Body of pancreas (tissue), 4 donors: ENCODE measurements at regions not wholly inside any gene's neighbourhood (a gene's known extent, or its start where the extent isn't known, plus 50 kb on each side); places are given as distances from the start of the nearest gene placed in this dataset.

Source experiments
- ATAC-seq: fragments of 150-250 bp; one replicate; pipeline ENCODE4 v1.9.1; 2016
- DNase-seq, 4 donors: peaks; one replicate each; pipeline ENCODE4 v3.0.0-alpha.2; 2019
- H3K27ac ChIP-seq, 4 donors: fragments of 200-600 bp; sonication (generic); 1 replicate in 3 of 4; 2 replicates in 1 of 4; pipeline versions ENCODE4 v1.5.1 to v1.6.1; 2016 to 2019; ENCODE audit warnings: mild to moderate bottlenecking in 1 of 4, mixed read lengths in 1 of 4, moderate library complexity in 1 of 4
- H3K27me3 ChIP-seq, 2 donors: fragments of 200-600 bp; sonication (generic); one replicate each; pipeline ENCODE4 v1.6.0; 2016; ENCODE audit warnings: mild to moderate bottlenecking in 1 of 2
- H3K36me3 ChIP-seq, 2 donors: fragments of 200-600 bp; sonication (generic); replicated peaks in 1 of 2; 2 replicates each; pipeline ENCODE4 v1.5.1; 2016; ENCODE audit warnings: low read depth in 2 of 2; ENCODE audit not compliant: insufficient read depth in 1 of 2
- H3K4me1 ChIP-seq: fragments of 200-600 bp; sonication (generic); one replicate; pipeline ENCODE4 v1.6.0; 2016
- H3K4me3 ChIP-seq, 2 donors: fragments of 200-600 bp; sonication (generic); 1 replicate in 1 of 2; 2 replicates in 1 of 2; pipeline ENCODE4 v1.5.1; 2016 to 2019
- H3K9me3 ChIP-seq, 3 donors: fragments of 200-600 bp; sonication (generic); 1 replicate in 2 of 3; 2 replicates in 1 of 3; pipeline ENCODE4 v1.5.1; 2016
- POLR2A ChIP-seq, 3 donors: fragments of 450-650 bp; IDR thresholded peaks; one replicate each; pipeline ENCODE4 v1.6.1; 2016; ENCODE audit warnings: antibody characterized with exemption in 3 of 3, mild to moderate bottlenecking in 2 of 3
- WGBS, 2 donors: methylation state at CpG; one replicate each; pipeline ENCODE4 v1.1.5; 2017; 5-methylcytosine and 5-hydroxymethylcytosine counted together
- intact Hi-C: fragments of 100-400 bp; cut with DNase I; formaldehyde crosslinking; loops from one replicate; pipeline ENCODE4 v1.15.1; 2023
- TF ChIP-seq, protein P1 (sequence below), 7 experiments: fragments of 450-650 bp in 4 of 7; fragments of 200-600 bp in 3 of 7; sonication (generic) in 3 of 7; IDR thresholded peaks; one replicate each; pipeline ENCODE4 v1.5.1; 2016 to 2019; ENCODE audit warnings: antibody characterized with exemption in 7 of 7

GRCh38 chr20:1722513-1723050, 65.0 kb upstream of the SIRPG start:
- DNase-seq (no peak), ATAC-seq (no peak)
- no peaks in the 10 kb centered on the region for H3K9me3 ChIP-seq
- TF ChIP-seq POLR2A (IDR thresholded peaks at IDR 0.05) = no peak
- TF ChIP-seq, protein P1, sequence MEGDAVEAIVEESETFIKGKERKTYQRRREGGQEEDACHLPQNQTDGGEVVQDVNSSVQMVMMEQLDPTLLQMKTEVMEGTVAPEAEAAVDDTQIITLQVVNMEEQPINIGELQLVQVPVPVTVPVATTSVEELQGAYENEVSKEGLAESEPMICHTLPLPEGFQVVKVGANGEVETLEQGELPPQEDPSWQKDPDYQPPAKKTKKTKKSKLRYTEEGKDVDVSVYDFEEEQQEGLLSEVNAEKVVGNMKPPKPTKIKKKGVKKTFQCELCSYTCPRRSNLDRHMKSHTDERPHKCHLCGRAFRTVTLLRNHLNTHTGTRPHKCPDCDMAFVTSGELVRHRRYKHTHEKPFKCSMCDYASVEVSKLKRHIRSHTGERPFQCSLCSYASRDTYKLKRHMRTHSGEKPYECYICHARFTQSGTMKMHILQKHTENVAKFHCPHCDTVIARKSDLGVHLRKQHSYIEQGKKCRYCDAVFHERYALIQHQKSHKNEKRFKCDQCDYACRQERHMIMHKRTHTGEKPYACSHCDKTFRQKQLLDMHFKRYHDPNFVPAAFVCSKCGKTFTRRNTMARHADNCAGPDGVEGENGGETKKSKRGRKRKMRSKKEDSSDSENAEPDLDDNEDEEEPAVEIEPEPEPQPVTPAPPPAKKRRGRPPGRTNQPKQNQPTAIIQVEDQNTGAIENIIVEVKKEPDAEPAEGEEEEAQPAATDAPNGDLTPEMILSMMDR (IDR thresholded peaks at IDR 0.05) = no peak
- H3K4me3 ChIP-seq = no peak overlapping the region
- no peaks in the 10 kb centered on the region for H3K4me1 ChIP-seq
- no peaks in the 10 kb centered on the region for H3K27me3 ChIP-seq
- 53 to 56% methylated on average over 2 of the region's 2 CpGs for WGBS, 2 donors
- H3K27ac ChIP-seq = no peak overlapping the region
- intact Hi-C loops = no loop called here
- no peaks in the 10 kb centered on the region for H3K36me3 ChIP-seq

DNA sequence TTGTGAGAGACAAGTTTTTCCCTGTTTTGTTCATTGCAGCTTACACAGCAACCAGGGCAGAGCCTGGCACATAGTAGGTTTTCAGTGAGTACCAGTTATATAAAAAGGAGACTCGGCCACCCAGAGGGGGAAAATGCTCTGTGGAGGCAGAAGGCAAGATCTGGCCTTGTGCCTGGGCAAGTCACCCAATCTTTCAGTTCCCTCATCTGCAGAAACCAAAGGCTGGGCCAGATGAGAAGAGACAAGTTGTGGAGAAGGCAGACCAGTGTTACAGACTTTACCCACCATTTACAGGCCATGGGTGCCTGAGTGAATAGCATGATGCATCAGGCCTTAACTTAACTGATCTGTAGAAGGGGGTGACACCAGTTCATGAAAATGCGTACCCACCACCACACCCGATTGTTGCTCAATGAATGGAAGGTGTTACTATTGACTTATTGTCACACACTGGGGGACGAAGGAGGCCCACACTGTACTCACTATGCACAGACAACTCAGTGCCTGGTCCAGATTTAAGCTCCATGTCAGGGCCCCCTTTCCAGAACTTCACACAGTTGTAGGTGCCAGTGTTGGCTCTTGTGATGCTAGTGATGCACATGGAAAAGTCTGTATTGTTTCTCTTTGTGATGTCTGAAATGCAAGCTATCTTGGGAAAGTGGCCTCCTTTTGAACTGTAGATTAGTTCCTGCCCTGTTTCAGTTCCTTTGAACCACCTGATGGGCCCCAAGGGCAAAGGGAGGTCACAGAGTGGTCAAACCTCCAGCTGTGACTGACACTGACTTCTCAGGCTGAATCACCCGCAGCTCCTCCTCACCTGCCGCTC, 64.3 kb upstream of the SIRPG start:
- WGBS, 2 donors = 34 to 46% methylated on average over 6 of the region's 6 CpGs
- H3K4me1 ChIP-seq = no peaks in the 10 kb centered on the region
- ATAC-seq (no peak), DNase-seq (no peak)
- H3K36me3 ChIP-seq = no peaks in the 10 kb centered on the region
- no peaks in the 10 kb centered on the region for H3K9me3 ChIP-seq
- H3K27me3 ChIP-seq = no peaks in the 10 kb centered on the region
- intact Hi-C loops = no loop called here
- TF ChIP-seq, protein P1 (IDR thresholded peaks at IDR 0.05) = no peak
- no peak for TF ChIP-seq POLR2A (IDR thresholded peaks at IDR 0.05)
- H3K27ac ChIP-seq = no peak overlapping the region
- no peak overlapping the region for H3K4me3 ChIP-seq

DNA sequence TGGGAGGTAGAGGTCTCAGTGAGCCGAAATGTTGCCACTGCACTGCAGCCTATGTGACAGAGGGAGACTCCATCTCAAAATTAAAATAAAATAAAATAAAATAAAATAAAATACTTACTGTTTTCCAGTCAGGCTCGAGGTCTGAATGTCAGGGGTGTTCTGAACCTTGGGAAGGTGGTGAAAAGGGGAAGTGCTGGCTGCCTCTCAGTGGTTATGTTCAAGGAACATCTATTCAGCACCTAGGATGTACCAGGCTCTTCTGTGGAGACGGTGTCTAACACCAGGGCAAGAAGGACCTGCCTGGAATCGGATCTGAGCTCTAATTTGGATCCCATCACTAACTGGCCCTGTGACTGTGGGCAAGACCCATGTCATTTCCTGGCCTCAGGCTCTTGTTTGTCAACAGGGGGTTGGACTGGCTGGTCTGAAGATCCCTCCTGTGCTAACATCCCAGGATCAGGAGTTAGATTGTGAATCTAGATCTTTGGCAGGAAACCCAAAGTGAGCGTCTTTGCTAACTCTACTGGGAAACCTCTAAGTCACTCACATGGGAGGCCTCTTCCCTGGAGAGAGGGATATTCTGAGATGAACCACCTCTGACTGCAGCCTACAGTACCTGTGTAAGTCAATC, 63.4 kb upstream of the SIRPG start:
- Histone ChIP-seq H3K4me1 (no peaks in the 10 kb centered on the region), H3K9me3 (no peaks in the 10 kb centered on the region), H3K4me3 (no peak overlapping the region), H3K27ac (no peak overlapping the region), H3K36me3 (no peaks in the 10 kb centered on the region), H3K27me3 (no peaks in the 10 kb centered on the region)
- TF ChIP-seq, protein P1 (IDR thresholded peaks at IDR 0.05) = no peak
- TF ChIP-seq POLR2A (IDR thresholded peaks at IDR 0.05) = no peak
- DNase-seq = no peak
- ATAC-seq = no peak
- WGBS, 2 donors = 43 to 52% methylated on average over 4 to 5 of the region's 5 CpGs
- intact Hi-C loops = no loop called here

DNA sequence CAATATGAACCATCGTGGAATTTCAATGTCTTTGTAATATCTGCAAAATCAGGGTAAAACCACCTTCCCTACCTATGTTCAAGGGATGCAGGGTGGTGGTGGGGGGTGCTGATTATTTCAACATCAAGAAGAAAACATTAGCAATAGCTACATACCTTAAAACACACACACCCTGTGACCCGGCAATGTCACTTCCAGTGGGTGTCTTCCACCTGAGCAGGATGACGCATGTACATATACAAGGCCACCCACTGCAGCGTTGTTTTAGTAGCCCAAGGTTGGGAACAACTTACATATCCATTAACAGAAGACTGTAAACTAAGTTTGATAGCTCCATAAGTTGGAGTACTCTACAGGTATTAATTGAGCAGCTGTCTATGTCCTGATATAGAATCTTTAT, 62.6 kb upstream of the SIRPG start:
- TF ChIP-seq, protein P1 (IDR thresholded peaks at IDR 0.05) = no peak
- TF ChIP-seq POLR2A (IDR thresholded peaks at IDR 0.05) = no peak
- H3K27ac ChIP-seq = no peak overlapping the region
- 74 to 82% methylated on average over 4 of the region's 4 CpGs for WGBS, 2 donors
- H3K36me3 ChIP-seq = no peaks in the 10 kb centered on the region
- no peaks in the 10 kb centered on the region for H3K9me3 ChIP-seq
- intact Hi-C loops = no loop called here
- H3K27me3 ChIP-seq = no peaks in the 10 kb centered on the region
- H3K4me1 ChIP-seq = no peaks in the 10 kb centered on the region
- no peak for DNase-seq
- ATAC-seq = no peak
- no peak overlapping the region for H3K4me3 ChIP-seq
